Mesenchymal stem cell (in vitro differentiated cells and primary cell): ENCODE measurements at regions not wholly inside any gene's neighbourhood (a gene's known extent, or its start where the extent isn't known, plus 50 kb on each side); places are given as distances from the start of the nearest gene placed in this dataset.

Experiments
- DNase-seq: peaks from one replicate; pipeline ENCODE4 v3.0.0-alpha.2; 2013
- H2AFZ ChIP-seq: one replicate; pipeline ENCODE4 v1.6.1; 2013; ENCODE audit warnings: low read depth, mild to moderate bottlenecking, control low read depth, inconsistent platforms, low read length, moderate library complexity
- H2AK5ac ChIP-seq: 2 replicates; pipeline ENCODE4 v1.6.1; 2013; ENCODE audit warnings: low read length, moderate library complexity, mild to moderate bottlenecking, inconsistent platforms; ENCODE audit not compliant: severe bottlenecking
- H2BK120ac ChIP-seq: one replicate; pipeline ENCODE4 v1.6.1; 2013; ENCODE audit warnings: low read depth, mild to moderate bottlenecking, inconsistent platforms, low read length, moderate library complexity
- H2BK12ac ChIP-seq, 2 experiments: one replicate each; pipeline ENCODE4 v1.6.1; 2013; ENCODE audit warnings: inconsistent platforms in 2 of 2, low read length in 2 of 2, mild to moderate bottlenecking in 2 of 2, moderate library complexity in 2 of 2, control low read depth in 1 of 2
- H2BK15ac ChIP-seq: one replicate; pipeline ENCODE4 v1.6.1; 2013; ENCODE audit warnings: mild to moderate bottlenecking, low read depth, inconsistent platforms; ENCODE audit not compliant: poor library complexity, severe bottlenecking
- H2BK5ac ChIP-seq: 2 replicates; pipeline ENCODE4 v1.6.1; 2013; ENCODE audit warnings: low read depth, mild to moderate bottlenecking, low read length, control low read depth, inconsistent platforms; ENCODE audit not compliant: poor library complexity, severe bottlenecking
- H3K14ac ChIP-seq, 2 experiments: one replicate each; pipeline ENCODE4 v1.6.1; 2013; ENCODE audit warnings: inconsistent platforms in 2 of 2, low read length in 2 of 2, control low read depth in 1 of 2, mild to moderate bottlenecking in 1 of 2, moderate library complexity in 1 of 2
- H3K18ac ChIP-seq, 2 experiments: one replicate each; pipeline ENCODE4 v1.6.1; 2013; ENCODE audit warnings: inconsistent platforms in 2 of 2, low read length in 2 of 2, control low read depth in 1 of 2, low read depth in 1 of 2, mild to moderate bottlenecking in 1 of 2
- H3K23ac ChIP-seq, 2 experiments: one replicate each; pipeline ENCODE4 v1.6.1; 2013; ENCODE audit warnings: inconsistent platforms in 2 of 2, low read length in 2 of 2, mild to moderate bottlenecking in 2 of 2, moderate library complexity in 2 of 2, control low read depth in 1 of 2
- H3K27ac ChIP-seq: 2 replicates; pipeline ENCODE4 v1.5.1; 2013; ENCODE audit warnings: mild to moderate bottlenecking, moderate library complexity, low read length, control low read depth, inconsistent platforms; ENCODE audit not compliant: poor library complexity, severe bottlenecking
- H3K27me3 ChIP-seq, 2 experiments: 2 replicates each; pipeline versions ENCODE4 v1.6.1 to v1.7.0; 2013; ENCODE audit warnings: low read length in 2 of 2, mild to moderate bottlenecking in 2 of 2, moderate library complexity in 2 of 2, control low read depth in 1 of 2, inconsistent platforms in 1 of 2; ENCODE audit not compliant: control insufficient read depth in 1 of 2, insufficient read depth in 1 of 2
- H3K36me3 ChIP-seq, 2 experiments: 2 replicates each; pipeline versions ENCODE4 v1.6.1 to v1.7.0; 2013; ENCODE audit warnings: low read length in 2 of 2, control low read depth in 1 of 2, inconsistent platforms in 1 of 2, low read depth in 1 of 2, mild to moderate bottlenecking in 1 of 2; ENCODE audit not compliant: insufficient read depth in 2 of 2, control insufficient read depth in 1 of 2
- H3K4ac ChIP-seq, 2 experiments: one replicate each; pipeline ENCODE4 v1.6.1; 2013; ENCODE audit warnings: inconsistent platforms in 2 of 2, low read length in 2 of 2, mild to moderate bottlenecking in 2 of 2, moderate library complexity in 2 of 2, control low read depth in 1 of 2, low read depth in 1 of 2
- H3K4me1 ChIP-seq: 2 replicates; pipeline ENCODE4 v1.6.1; 2013; ENCODE audit warnings: low read depth, low read length, control low read depth; ENCODE audit not compliant: control insufficient read depth, insufficient read depth
- H3K4me2 ChIP-seq: 2 replicates; pipeline ENCODE4 v1.6.1; 2013; ENCODE audit warnings: low read length, mild to moderate bottlenecking, inconsistent platforms; ENCODE audit not compliant: poor library complexity, severe bottlenecking
- H3K4me3 ChIP-seq, 2 experiments: 2 replicates each; pipeline versions ENCODE4 v1.5.1 to v1.7.0; 2013; ENCODE audit warnings: low read length in 2 of 2, mild to moderate bottlenecking in 2 of 2, control low read depth in 1 of 2, low read depth in 1 of 2; ENCODE audit not compliant: insufficient read depth in 1 of 2
- H3K79me1 ChIP-seq: replicated peaks from 2 replicates; pipeline ENCODE4 v1.6.1; 2013; ENCODE audit warnings: mild to moderate bottlenecking, control low read depth, low read length, inconsistent platforms; ENCODE audit not compliant: poor library complexity, severe bottlenecking
- H3K9ac ChIP-seq: 2 replicates; pipeline ENCODE4 v1.7.0; 2013; ENCODE audit warnings: mild to moderate bottlenecking, low read length, moderate library complexity
- H3K9me3 ChIP-seq: 2 replicates; pipeline ENCODE4 v1.7.0; 2013; ENCODE audit warnings: mild to moderate bottlenecking, low read length; ENCODE audit not compliant: control insufficient read depth
- H4K8ac ChIP-seq: one replicate; pipeline ENCODE4 v1.6.1; 2013; ENCODE audit warnings: inconsistent platforms, mild to moderate bottlenecking, low read length, moderate library complexity
- H4K91ac ChIP-seq: one replicate; pipeline ENCODE4 v1.6.1; 2013; ENCODE audit warnings: mild to moderate bottlenecking, low read length, inconsistent platforms
- WGBS: methylation state at CpG from one replicate; pipeline ENCODE4 v1.1.7; 2013; ENCODE audit warnings: mixed read lengths; 5-methylcytosine and 5-hydroxymethylcytosine counted together

- peak; percentile 65 for DNase-seq
- Histone ChIP-seq H3K36me3 (no peaks in the 10 kb centered on the region), H3K27ac (no peak overlapping the region), H2BK120ac (no peak overlapping the region), H2AFZ (no peak overlapping the region), H2BK15ac (no peak overlapping the region), H3K14ac (no peak overlapping the region), H3K9me3 (no peaks in the 10 kb centered on the region), H3K4me3 (no peak overlapping the region), H4K91ac (no peak overlapping the region), H3K18ac (no peak overlapping the region), H3K27me3 (peaks cover 0 to under 1% of the 10 kb centered on the region in 2 experiments), H2BK5ac (no peak overlapping the region), H3K79me1 (no peaks in the 10 kb centered on the region), H3K4me1 (no peaks in the 10 kb centered on the region), H3K4me2 (no peak overlapping the region), H4K8ac (no peak overlapping the region), H2AK5ac (no peak overlapping the region), H3K9ac (no peak overlapping the region), H2BK12ac (no peak overlapping the region), H3K4ac (no peak overlapping the region), H3K23ac (no peak overlapping the region)
- WGBS = 7% methylated on average over 3 of the region's 3 CpGs
Observed at GRCh38 chr20:39264506-39265172, 302.5 kb downstream of the DHX35 start.

DNA sequence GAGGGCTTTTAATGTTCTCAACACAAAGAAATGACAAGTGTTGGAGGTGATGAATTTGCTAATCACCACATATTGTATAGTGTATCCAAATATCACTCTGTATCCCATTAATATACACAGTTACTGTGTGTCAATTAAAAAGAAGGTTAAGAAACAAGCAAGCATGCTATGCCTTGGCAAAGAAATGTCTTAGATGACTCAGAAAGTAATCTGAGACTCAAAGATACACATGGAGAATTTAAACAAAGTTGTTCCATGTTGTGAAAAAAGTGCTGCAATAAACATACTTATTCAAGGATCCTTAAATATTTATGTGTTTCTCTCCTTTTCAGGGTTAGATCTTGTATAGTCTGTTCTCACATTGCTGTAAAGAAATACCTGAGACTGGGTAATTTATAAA, 300.9 kb downstream of the DHX35 start:
- Histone ChIP-seq H2BK5ac (no peak overlapping the region), H3K79me1 (no peaks in the 10 kb centered on the region), H4K8ac (no peak overlapping the region), H3K4ac (no peak overlapping the region), H3K23ac (no peak overlapping the region), H2BK15ac (no peak overlapping the region), H3K27ac (no peak overlapping the region), H3K18ac (no peak overlapping the region), H2BK12ac (no peak overlapping the region), H3K4me2 (no peak overlapping the region), H3K9me3 (no peaks in the 10 kb centered on the region), H3K14ac (no peak overlapping the region), H3K9ac (no peak overlapping the region), H4K91ac (no peak overlapping the region), H2AK5ac (no peak overlapping the region), H2BK120ac (no peak overlapping the region), H3K4me1 (no peaks in the 10 kb centered on the region), H3K36me3 (no peaks in the 10 kb centered on the region), H3K4me3 (no peak overlapping the region), H3K27me3 (peaks cover 0 to 3% of the 10 kb centered on the region in 2 experiments), H2AFZ (no peak overlapping the region)
- no peak for DNase-seq

GRCh38 chr20:39259808-39260207, 297.7 kb downstream of the DHX35 start:
- Histone ChIP-seq H2BK5ac (no peak overlapping the region), H3K4me1 (no peaks in the 10 kb centered on the region), H3K23ac (no peak overlapping the region), H2BK12ac (no peak overlapping the region), H3K4me3 (no peak overlapping the region), H3K14ac (no peak overlapping the region), H2AK5ac (no peak overlapping the region), H3K18ac (no peak overlapping the region), H2AFZ (no peak overlapping the region), H3K36me3 (no peaks in the 10 kb centered on the region), H2BK120ac (no peak overlapping the region), H3K4me2 (no peak overlapping the region), H3K9ac (no peak overlapping the region), H3K27ac (no peak overlapping the region), H3K4ac (no peak overlapping the region), H2BK15ac (no peak overlapping the region), H4K91ac (no peak overlapping the region), H3K27me3 (peaks cover 0 to 3% of the 10 kb centered on the region in 2 experiments), H4K8ac (no peak overlapping the region), H3K9me3 (no peaks in the 10 kb centered on the region), H3K79me1 (no peaks in the 10 kb centered on the region)
- DNase-seq = no peak
- WGBS = 88% methylated on average over 2 of the region's 2 CpGs

DNA sequence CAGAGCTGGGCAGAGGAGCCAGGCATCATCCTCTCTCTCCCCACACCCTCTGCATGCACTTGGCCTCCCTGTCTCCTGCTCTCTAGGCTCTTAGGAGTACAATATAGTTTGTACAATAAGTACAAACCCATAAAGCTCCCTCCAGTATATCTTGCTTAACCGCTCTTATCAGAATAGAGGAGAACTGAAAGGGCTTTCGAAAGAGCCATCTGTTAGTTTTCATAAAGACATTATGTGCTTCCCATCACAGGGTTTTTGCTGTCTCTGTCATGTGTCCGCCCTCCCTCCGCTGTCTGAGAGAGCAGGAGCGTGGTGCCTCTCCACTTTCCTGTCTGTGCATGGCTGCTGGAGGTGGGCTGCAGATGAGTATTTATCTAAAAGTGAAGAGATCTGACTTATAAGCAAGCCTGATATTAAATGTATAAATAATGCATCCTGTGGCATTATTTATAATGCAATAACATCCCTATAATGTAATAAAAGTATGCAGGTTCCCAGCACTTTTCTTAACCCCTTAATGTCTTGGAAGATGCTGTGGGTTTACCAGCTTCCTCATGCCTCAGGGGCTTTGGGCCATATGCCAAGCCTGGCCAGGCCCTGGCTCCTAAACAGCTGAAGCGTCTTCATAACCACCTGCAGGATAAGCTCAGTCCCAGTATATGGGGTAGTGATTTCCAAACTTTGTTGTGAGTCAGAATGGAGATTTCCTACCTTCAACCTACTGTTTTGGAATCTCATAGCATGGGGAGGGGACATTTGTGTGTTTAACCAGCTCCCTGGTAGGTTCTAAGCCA, 297.1 kb downstream of the DHX35 start:
- Histone ChIP-seq H3K27ac (no peak overlapping the region), H3K23ac (no peak overlapping the region), H3K79me1 (no peaks in the 10 kb centered on the region), H2AFZ (no peak overlapping the region), H2BK12ac (no peak overlapping the region), H3K9ac (no peak overlapping the region), H3K27me3 (peaks cover 0 to 3% of the 10 kb centered on the region in 2 experiments), H3K36me3 (no peaks in the 10 kb centered on the region), H3K18ac (no peak overlapping the region), H2BK5ac (no peak overlapping the region), H4K8ac (no peak overlapping the region), H2AK5ac (no peak overlapping the region), H4K91ac (no peak overlapping the region), H3K4me3 (no peak overlapping the region), H3K14ac (no peak overlapping the region), H3K4me1 (no peaks in the 10 kb centered on the region), H2BK120ac (no peak overlapping the region), H3K4ac (no peak overlapping the region), H2BK15ac (no peak overlapping the region), H3K9me3 (no peaks in the 10 kb centered on the region), H3K4me2 (no peak overlapping the region)
- 65% methylated on average over 6 of the region's 6 CpGs for WGBS
- DNase-seq = peak; percentile 1
